HepG2 (cell line): ENCODE measurements at regions not wholly inside any gene's neighbourhood (a gene's known extent, or its start where the extent isn't known, plus 50 kb on each side); places are given as distances from the start of the nearest gene placed in this dataset.

ENCODE experiments used
- ATAC-seq: fragments of 200-7000 bp; cut with Tn5 transposase; 3 replicates; pipeline ENCODE4 v1.9.1; 2020; ENCODE audit warnings: mild to moderate bottlenecking, moderate library complexity
- BruUV-seq: library from RNA; stranded (reverse); fragments of 400-500 nt; replicated peaks from 2 replicates; lab custom pipeline; 2021; lab: Mats Ljungman, UMichigan
- CTCF ChIA-PET: fragments of 300-600 bp; formaldehyde crosslinking; extraction: SDS; loops from one replicate; lab custom pipeline; 2021; ENCODE audit warnings: low total read pairs, inconsistent platforms, low intra/inter-chr PET ratio; lab: Yijun Ruan, JAX
- POLR2A ChIA-PET: fragments of 350-600 bp; sonication (Branson Sonifier 250); formaldehyde crosslinking; loops from one replicate; lab custom pipeline; 2020; ENCODE audit warnings: antibody characterized with exemption, inconsistent platforms; lab: Yijun Ruan, JAX
- DNase-seq: peaks from one replicate; pipeline ENCODE4 v3.0.0-alpha.2; 2015; ENCODE audit warnings: low spot score
- FAIRE-seq: peaks from 3 replicates; lab custom pipeline; 2011; peaks lifted over from hg19 to GRCh38; lab: Jason Lieb, UNC
- H2AFZ ChIP-seq: one replicate; pipeline ENCODE4 v1.6.1; 2011; ENCODE audit warnings: low read length, inconsistent platforms
- H3K27ac ChIP-seq: fragments of 300-600 bp; 3 replicates; pipeline ENCODE4 v1.8.0; 2011; ENCODE audit warnings: mixed run types, mild to moderate bottlenecking, mixed read lengths, low read length, inconsistent platforms; ENCODE audit not compliant: insufficient read depth; ENCODE audit errors: extremely low read length
- H3K27me3 ChIP-seq, 2 experiments: fragments of 200-600 bp in 1 of 2; 2 replicates in 1 of 2; 3 replicates in 1 of 2; pipeline versions ENCODE4 v1.6.0 to v1.8.0; 2011; ENCODE audit warnings: low read length in 2 of 2, mild to moderate bottlenecking in 2 of 2, moderate library complexity in 2 of 2, inconsistent platforms in 1 of 2; ENCODE audit not compliant: insufficient read depth in 2 of 2, control insufficient read depth in 1 of 2
- H3K36me3 ChIP-seq, 2 experiments: fragments of 200-600 bp in 1 of 2; replicated peaks in 1 of 2; 2 replicates in 1 of 2; 3 replicates in 1 of 2; pipeline versions ENCODE4 v1.5.1 to v1.8.0; 2011; ENCODE audit warnings: low read length in 2 of 2, inconsistent platforms in 1 of 2; ENCODE audit not compliant: insufficient read depth in 2 of 2, control insufficient read depth in 1 of 2
- H3K4me1 ChIP-seq: 2 replicates; pipeline ENCODE4 v1.5.1; 2012; ENCODE audit warnings: low read length, inconsistent platforms; ENCODE audit not compliant: insufficient read depth
- H3K4me2 ChIP-seq: 2 replicates; pipeline ENCODE4 v1.6.0; 2011; ENCODE audit warnings: low read depth, low read length, inconsistent platforms
- H3K4me3 ChIP-seq, 3 experiments: fragments of 200-600 bp in 1 of 3; sonication (generic), shearing (Covaris generic) in 1 of 3; replicated peaks in 1 of 3; 2 replicates each; pipeline ENCODE4 v1.5.1; 2011 to 2016; ENCODE audit warnings: low read length in 3 of 3, inconsistent platforms in 2 of 3, low read depth in 2 of 3, mild to moderate bottlenecking in 2 of 3, control low read depth in 1 of 3, mixed read lengths in 1 of 3; ENCODE audit not compliant: insufficient read depth in 1 of 3
- H3K79me2 ChIP-seq: one replicate; pipeline ENCODE4 v1.6.1; 2011; ENCODE audit warnings: low read length, inconsistent platforms; ENCODE audit not compliant: insufficient read depth
- H3K9ac ChIP-seq: 2 replicates; pipeline ENCODE4 v1.6.0; 2011; ENCODE audit warnings: mild to moderate bottlenecking, low read depth, low read length, inconsistent platforms; ENCODE audit not compliant: insufficient read depth
- H3K9me3 ChIP-seq: 2 replicates; pipeline ENCODE4 v1.5.1; 2012; ENCODE audit warnings: mild to moderate bottlenecking, low read length
- H4K20me1 ChIP-seq: 2 replicates; pipeline ENCODE4 v1.6.0; 2011; ENCODE audit warnings: inconsistent platforms, mild to moderate bottlenecking, low read length, moderate library complexity; ENCODE audit not compliant: insufficient read depth
- GLI4 ChIP-seq: sonication (generic); formaldehyde crosslinking; IDR thresholded peaks from 2 replicates; pipeline ENCODE4 v1.5.1; 2020; ENCODE audit warnings: missing genetic modification reagents, mild to moderate bottlenecking, moderate library complexity, borderline replicate concordance
- JUND ChIP-seq: sonication (generic); formaldehyde crosslinking; IDR thresholded peaks from 2 replicates; pipeline ENCODE4 v1.8.0; 2022; ENCODE audit warnings: mild to moderate bottlenecking, missing genetic modification reagents
- MYPOP ChIP-seq: sonication (generic); formaldehyde crosslinking; IDR thresholded peaks from 2 replicates; pipeline ENCODE4 v1.8.1; 2023; ENCODE audit warnings: mild to moderate bottlenecking, moderate library complexity, missing genetic modification reagents
- NR2F2 ChIP-seq: IDR thresholded peaks from 2 replicates; pipeline ENCODE4 v1.6.1; 2012; ENCODE audit warnings: low read depth, inconsistent platforms, borderline replicate concordance
- SNAPC2 ChIP-seq: sonication (generic); formaldehyde crosslinking; IDR thresholded peaks from 2 replicates; pipeline ENCODE4 v1.8.1; 2022; ENCODE audit warnings: mild to moderate bottlenecking, missing genetic modification reagents
- ZBTB3 ChIP-seq: sonication (generic); formaldehyde crosslinking; IDR thresholded peaks from 2 replicates; pipeline ENCODE4 v1.4.0; 2020; ENCODE audit warnings: low read depth, mild to moderate bottlenecking, moderate library complexity, missing genetic modification reagents, borderline replicate concordance
- ZNF597 ChIP-seq: sonication (generic); formaldehyde crosslinking; IDR thresholded peaks from 2 replicates; pipeline ENCODE4 v1.5.0; 2020; ENCODE audit warnings: missing genetic modification reagents
- ZNF614 ChIP-seq: IDR thresholded peaks from 2 replicates; pipeline ENCODE4 v1.6.1; 2018; ENCODE audit warnings: missing biosample characterization, missing genetic modification reagents, inconsistent platforms, borderline replicate concordance
- ZNF713 ChIP-seq: sonication (generic); formaldehyde crosslinking; IDR thresholded peaks from 2 replicates; pipeline ENCODE4 v1.4.0; 2020; ENCODE audit warnings: mild to moderate bottlenecking, missing genetic modification reagents
- WGBS: methylation state at CpG from one replicate; pipeline ENCODE4 v1.1.6; 2017; ENCODE audit warnings: low lambda C conversion rate; 5-methylcytosine and 5-hydroxymethylcytosine counted together
- in situ Hi-C: cut with HindIII; loops from 2 replicates; pipeline ENCODE4 v1.10.0; 2017; ENCODE audit warnings: low pct_unique_long_range_greater_than_20kb; ENCODE audit not compliant: extremely low pct_ligation_motif_present
- intact Hi-C: fragments of 100-400 bp; cut with micrococcal nuclease; formaldehyde crosslinking; loops from one replicate; pipeline ENCODE4 v1.10.0; 2022; ENCODE audit not compliant: unreplicated experiment

GRCh38 chr4:188596021-188596420 lies 456.8 kb downstream of the TRIML1 start (continued):
- TF ChIP-seq ZNF597 (CRISPR knock-in tag): no peak
- TF ChIP-seq SNAPC2 (CRISPR knock-in tag): no peak
- TF ChIP-seq ZNF713 (CRISPR knock-in tag): no peak
- no peak for TF ChIP-seq ZNF614
- no peak for TF ChIP-seq MYPOP (CRISPR knock-in tag)
- TF ChIP-seq ZBTB3 (CRISPR knock-in tag): no peak
- no peak for TF ChIP-seq JUND (CRISPR knock-in tag)
- no peak for TF ChIP-seq GLI4 (CRISPR knock-in tag)
- no peak for TF ChIP-seq NR2F2

- intact Hi-C loops (no loop called here), in situ Hi-C loops (no loop called here)
- Histone ChIP-seq H3K27me3 (no peaks in the 10 kb centered on the region), H3K36me3 (no peaks in the 10 kb centered on the region), H4K20me1 (no peaks in the 10 kb centered on the region), H3K79me2 (no peaks in the 10 kb centered on the region), H3K4me1 (peaks cover 17% of the 10 kb centered on the region), H3K4me3 (no peak overlapping the region)
- DNase-seq: no peak
- WGBS: 39% methylated on average over 4 of the region's 4 CpGs
- POLR2A ChIA-PET: no interaction called here
- CTCF ChIA-PET: no interaction called here
- TF ChIP-seq GLI4 (CRISPR knock-in tag): no peak
- TF ChIP-seq, all 625 proteins: peak for 0
- Histone ChIP-seq H3K9ac (no peak overlapping the region), H3K27ac (no peak overlapping the region), H2AFZ (no peak overlapping the region), H3K9me3 (no peaks in the 10 kb centered on the region), H3K4me2 (no peak overlapping the region)
- FAIRE-seq (no peak), ATAC-seq (no peak)
- no TSS peak for BruUV-seq
Observed at GRCh38 chr4:188603646-188604045, 464.4 kb downstream of the TRIML1 start.
